ENCODE measurements at regions not wholly inside any gene's neighbourhood (a gene's known extent, or its start where the extent isn't known, plus 50 kb on each side); places are given as distances from the start of the nearest gene placed in this dataset.

DNA sequence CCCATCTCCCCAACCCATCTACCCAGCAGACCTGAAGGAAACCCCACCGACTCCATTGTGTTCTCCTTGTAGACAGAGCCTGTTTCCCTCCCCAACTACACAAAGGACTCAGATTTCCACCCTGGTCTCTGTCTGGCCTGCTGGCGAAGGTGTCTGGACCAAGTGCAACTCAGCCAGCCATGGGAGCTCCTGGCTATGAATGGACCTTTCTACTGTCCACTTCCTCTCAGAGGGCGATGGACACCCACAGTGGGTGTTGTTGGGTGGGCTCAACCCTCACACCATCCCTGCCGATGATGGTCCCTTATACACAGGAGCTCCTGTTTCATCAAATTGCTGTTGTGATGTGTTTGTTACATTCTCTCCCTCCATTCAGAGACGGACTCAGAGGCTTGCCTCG, 112.5 kb upstream of the PHACTR3 start:
- DNase-seq (ENCODE audit: low read depth in 2 of 2), result no peak

DNA sequence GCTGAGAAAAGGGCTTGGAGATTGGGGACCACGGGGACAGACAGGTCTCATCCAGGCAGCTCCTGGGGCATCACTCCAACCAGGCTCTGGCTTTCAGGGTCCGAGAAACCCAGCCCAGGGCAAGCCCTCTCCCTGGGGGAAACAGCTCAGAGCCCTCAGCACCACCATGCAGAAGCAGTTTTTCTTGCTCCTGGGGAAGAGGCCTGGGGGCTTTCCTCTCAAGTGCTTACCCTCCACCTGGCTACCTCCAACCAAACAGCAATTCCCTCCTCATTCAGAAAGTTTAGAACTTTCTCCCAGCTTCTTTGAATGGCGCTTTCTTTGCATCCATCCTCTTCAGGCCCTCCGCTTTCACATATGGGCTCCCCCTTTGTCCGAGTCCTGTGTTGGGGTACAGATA, 110.4 kb upstream of the PHACTR3 start:
- no peak for DNase-seq (ENCODE audit: low read depth in 2 of 2)

DNA sequence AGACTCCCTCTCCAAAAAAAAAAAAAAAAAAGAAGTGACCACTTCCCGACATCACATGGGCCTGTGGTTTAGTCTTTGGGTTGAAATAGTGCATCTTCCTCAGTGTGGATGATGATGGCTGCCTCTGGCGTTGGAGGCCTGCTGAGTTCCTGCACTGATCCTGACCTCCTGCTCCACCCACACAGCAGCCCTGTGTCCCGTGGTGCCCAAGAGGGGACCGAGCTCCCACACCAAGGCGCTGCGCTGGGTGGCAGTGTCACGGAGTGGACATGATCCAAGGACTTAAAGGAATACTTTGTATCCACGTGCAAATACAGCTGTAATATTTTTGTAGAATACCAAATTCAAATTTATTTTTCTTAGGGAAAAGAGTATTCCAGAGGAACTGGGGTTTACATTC, 109.2 kb upstream of the PHACTR3 start:
- no peak for DNase-seq (ENCODE audit: low read depth in 2 of 2)

- DNase-seq (ENCODE audit: low read depth in 2 of 2), result peak; percentile 65 to 75
These were observed 108.3 kb upstream of the PHACTR3 start for GRCh38 chr20:59495894-59496510.

GRCh38 chr20:59498291-59498690, 106.0 kb upstream of the PHACTR3 start:
- DNase-seq (ENCODE audit: low read depth in 2 of 2), result no peak

DNA sequence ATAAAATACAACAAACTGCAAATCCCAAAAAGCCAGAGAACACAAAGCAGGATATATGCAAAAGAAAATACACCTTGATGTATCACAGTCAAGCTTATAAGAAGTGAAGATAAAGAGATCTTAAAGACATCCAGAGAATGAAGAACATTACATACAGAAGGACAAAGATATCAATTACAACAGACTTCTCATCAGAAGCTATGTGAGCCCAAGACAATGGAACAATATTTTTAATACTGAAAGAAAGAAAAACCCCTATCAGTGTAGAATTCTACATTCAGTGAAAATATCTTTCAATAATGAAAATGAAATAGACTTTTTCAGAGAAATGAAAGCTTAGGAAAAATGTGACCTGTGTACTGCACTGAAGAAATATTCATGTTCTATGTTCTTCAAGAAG, 104.5 kb upstream of the PHACTR3 start:
- no peak for DNase-seq (ENCODE audit: low read depth in 2 of 2)

DNA sequence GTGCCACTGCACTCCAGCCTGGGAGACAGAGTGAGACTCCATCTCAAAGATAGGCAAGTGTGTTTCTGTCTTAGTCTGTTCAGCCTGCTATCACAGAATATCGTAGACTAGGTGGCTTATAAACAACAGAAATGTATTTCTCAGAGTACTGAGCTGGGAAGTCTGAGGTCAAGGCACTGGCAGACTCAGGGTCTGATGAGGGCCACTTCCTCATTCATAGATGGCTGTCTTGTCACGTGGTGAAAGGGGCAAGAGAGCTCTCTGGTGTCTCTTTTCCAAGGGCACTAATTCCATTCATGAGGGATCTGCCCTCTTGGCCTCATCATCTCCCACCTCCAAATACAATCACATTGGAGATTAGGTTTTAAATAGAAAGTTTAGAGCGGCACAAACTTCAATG, 95.6 kb upstream of the PHACTR3 start:
- no peak for DNase-seq (ENCODE audit: low read depth in 2 of 2)

- DNase-seq (ENCODE audit: low read depth in 2 of 2), result no peak
These were observed 91.7 kb upstream of the PHACTR3 start for GRCh38 chr20:59512651-59513050.

DNA sequence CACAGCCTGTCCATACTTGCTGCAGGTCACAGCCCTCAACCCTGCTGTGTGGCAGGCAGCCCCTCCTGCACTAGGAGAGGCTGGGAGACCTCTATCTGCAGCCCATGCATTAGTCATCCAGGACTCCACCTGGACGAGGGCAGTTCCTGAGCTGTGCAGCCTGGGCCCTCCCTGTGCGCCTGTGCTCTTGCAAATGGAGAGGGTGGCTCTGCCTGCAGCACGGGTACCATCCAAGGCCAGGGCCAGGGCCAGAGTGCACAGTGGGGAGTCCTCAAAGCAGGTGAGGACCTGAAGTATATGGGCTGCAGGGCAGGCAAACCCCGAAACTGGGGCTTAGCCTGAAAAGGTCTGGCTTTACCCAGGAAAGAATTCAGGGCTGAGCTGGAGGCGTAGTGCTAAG, 89.8 kb upstream of the PHACTR3 start:
- no peak for DNase-seq (ENCODE audit: low read depth in 2 of 2)

DNA sequence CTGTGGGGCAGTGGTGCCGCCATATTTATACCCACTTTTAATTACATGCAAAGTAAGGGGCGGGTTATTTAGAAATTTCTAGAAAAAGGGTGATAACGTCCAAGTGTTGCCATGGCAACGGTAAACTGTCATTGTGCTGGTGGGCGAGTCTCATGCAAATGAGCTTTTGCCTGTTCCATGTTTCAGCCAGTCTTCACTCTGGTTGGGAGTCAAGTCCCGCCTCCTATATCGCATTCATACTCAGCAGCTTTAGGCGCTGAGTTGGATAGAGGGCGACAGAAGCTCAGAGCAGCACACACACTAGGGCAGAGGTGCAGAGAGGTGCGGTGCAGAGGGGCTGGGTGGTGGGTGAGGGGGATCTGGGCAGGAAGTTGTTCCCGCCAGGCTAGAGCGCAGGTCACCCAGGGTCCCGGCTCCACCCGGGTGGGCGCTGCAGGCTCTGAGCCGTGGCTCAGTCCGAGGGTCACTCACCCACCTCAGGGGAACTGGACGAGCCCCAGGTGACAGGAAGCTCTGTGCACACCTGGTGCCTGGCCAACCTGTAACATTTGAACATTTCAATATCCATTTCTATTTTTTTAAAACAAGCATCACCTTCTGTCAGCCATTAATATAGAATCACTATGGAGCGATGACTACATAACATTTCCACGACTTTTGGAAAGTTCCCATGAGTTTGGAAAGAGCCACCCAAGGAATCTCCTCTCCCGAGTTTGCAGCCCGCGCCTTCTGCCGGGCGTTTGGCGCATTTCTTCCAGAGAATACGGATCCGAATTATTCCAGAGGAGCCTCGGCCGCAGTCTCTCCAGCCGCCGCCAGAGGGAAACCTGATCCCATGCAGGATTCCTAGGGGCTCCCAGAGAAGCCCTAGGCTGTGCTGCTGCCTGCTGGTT, 89.1 kb upstream of the PHACTR3 start:
- DNase-seq (ENCODE audit: low read depth in 2 of 2), result peak; percentile 66 to 74

- no peak for DNase-seq (ENCODE audit: low read depth in 2 of 2)
These were observed 88.5 kb upstream of the PHACTR3 start for GRCh38 chr20:59515906-59516209.

- DNase-seq (ENCODE audit: low read depth in 2 of 2), result peak; percentile 69 to 72
These were observed 85.2 kb upstream of the PHACTR3 start for GRCh38 chr20:59518881-59519706.

- no peak for DNase-seq (ENCODE audit: low read depth in 2 of 2)
These were observed 84.7 kb upstream of the PHACTR3 start for GRCh38 chr20:59519707-59520014.

DNA sequence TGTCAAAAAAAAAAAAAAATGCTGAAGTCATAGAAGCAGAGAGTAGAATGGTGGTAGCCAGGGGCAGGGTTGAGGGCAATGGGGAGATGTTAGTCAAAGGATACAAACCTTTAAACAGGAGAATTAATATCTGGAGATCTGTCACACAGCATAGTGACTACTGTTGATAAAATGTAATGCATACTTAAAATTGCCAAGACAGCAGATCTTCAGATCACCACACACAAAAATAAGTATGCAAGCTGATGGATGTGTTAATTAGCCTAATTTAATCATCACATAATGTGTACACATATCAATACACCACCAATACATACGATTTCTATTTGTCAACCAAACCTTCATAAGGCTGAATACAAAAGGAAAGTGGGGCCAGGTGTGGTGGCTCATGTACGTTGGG, 83.5 kb upstream of the PHACTR3 start:
- no peak for DNase-seq (ENCODE audit: low read depth in 2 of 2)

DNA sequence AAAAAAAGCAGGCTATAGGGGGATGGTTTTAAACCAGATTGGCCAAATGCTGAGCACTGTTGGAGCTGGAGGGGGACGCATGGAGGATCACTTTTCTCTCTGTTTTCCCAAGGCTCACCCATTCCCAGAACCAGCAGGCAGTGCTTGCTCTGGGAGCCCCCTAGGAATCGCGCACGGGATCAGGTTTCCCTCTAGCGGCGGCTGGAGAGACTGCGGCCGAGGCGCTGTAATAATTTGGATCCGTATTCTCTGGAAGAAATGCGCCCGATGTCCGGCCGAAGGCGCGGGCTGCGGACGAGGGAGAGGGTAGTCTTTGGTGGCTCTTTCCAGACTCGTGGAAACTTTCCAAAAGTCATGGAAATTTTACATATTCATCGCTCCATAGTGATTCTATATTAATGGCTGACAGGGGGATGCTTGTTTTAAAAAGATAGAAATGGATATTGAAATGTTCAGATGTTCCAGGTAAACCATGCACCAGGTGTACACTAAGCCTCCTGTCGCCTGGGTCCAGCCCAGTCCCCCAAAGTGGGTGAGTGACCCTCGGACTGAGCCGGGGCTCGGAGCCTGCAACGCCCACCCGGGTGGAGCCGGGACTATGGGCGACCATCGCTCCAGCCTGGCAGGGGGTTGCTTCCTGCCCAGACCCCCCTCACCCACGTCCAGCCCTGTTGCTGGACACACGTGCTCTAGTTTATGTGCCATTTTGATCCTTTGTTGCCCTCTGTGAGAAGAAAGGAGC, 78.7 kb upstream of the PHACTR3 start:
- peak; percentile 52 to 69 for DNase-seq (ENCODE audit: low read depth in 2 of 2)

DNA sequence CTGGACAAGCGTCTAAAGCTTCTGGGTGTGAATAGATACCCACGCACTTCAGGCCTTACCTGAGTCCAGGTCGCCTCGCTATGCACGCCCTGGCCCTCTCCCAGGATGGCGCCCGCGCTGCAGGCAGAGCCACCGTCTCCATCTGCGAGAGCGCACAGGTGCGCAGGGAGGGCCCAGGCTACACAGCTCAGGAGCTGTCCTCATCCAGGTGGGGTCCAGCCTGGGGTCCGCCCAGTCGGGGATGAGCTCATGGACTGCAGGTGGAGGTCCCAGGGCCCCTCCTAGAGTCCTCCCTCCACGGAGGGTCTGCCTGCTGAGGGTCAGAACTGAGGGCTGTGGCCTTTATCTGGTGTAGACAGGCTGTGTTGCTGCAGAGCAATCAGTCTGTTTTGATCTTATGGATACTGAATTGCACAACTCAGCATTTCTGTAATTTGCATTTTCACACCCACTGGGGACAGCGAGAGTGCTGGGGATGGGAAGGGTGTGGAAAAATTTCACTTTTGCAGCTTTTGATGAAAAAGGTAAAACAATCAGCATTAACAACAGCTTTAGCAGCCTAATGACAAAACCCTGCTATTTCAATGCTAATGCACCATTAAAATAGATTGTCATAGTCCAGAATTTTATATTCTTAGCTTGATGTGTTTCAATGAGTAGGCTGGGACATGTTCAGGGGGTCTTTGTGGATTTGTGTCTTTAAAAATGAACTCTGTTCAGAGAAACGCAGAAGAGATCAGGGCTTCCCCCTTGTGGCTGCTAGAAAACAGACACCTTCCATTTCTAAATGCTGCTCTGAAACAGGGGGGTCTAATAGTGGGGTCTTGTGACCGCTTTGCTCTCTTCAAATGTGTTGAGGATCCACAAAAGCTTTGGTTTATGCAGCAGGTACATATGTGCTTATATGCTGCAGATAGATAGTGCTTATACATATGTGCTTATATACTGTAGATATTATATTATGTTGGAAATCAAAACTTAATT, 77.8 kb upstream of the PHACTR3 start:
- peak; percentile 25 to 31 for DNase-seq (ENCODE audit: low read depth in 2 of 2)

DNA sequence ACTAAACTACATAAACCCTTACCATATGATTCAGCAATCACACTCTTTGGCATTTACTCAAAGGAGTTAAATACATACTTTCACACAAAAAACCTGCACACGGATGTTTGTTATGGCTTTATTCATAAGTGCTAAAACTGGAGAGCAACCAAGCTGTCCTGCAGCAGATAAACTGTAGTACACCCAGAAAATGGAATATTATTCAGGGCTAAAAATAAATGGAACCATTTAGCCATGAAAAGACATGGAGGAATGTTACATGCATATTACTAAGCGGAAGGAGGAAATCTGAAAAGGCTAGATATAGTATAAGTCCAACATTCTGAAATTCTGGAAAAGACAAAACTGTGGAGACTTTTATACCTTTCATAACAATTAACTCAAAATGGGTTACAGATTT, 73.6 kb upstream of the PHACTR3 start:
- no peak for DNase-seq (ENCODE audit: low read depth in 2 of 2)

DNA sequence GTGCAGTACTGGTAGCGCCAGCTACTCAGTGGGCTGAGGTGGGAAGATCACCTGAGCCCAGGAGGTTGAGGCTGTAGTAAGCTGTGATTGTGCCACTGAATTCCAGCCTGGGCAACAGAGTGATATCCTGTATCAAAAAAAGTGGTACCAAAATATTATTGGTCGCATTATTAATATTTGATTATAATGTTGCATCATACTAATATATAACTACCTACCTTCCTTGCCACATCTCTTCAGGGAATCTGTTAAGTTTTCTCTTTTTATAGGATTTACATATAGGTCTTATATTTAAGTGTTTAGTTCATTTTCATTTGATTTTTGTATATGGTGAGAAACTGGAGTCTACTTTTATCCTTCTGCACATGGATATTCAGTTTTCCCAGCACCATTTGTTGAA, 66.3 kb upstream of the PHACTR3 start:
- no peak for DNase-seq (ENCODE audit: low read depth in 2 of 2)

DNA sequence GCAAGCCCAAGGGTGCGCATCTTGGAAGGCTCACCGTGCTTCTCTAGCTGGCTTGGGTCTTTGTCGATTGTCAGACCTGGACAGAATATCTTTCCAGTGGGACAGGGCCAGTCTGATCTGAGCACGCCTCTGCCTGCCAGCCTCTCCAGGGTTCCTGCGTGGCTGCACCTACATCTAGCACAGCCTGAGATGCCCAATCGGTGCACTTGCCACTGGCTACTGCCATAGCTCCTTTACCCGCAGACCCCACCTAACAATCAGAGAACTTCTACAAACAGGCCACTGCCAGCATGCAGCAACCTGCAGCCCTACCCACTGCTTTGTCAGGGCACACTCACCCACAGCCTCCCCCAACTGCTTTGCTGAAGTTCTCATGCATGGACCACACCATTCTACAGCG, 56.7 kb upstream of the PHACTR3 start:
- no peak for DNase-seq (ENCODE audit: low read depth in 2 of 2)
